Panc1 (cell line): ENCODE measurements at regions not wholly inside any gene's neighbourhood (a gene's known extent, or its start where the extent isn't known, plus 50 kb on each side); places are given as distances from the start of the nearest gene placed in this dataset.

ENCODE experiments used
- REST ChIP-seq, 2 experiments: IDR thresholded peaks; 2 replicates each; pipeline ENCODE4 v1.6.1; 2011 to 2012; ENCODE audit warnings: low read depth in 2 of 2, control low read depth in 1 of 2, low read length in 1 of 2, mild to moderate bottlenecking in 1 of 2, moderate library complexity in 1 of 2; ENCODE audit not compliant: insufficient read depth in 1 of 2
- SIN3A ChIP-seq: IDR thresholded peaks from 2 replicates; pipeline ENCODE4 v1.6.1; 2012; ENCODE audit warnings: low read depth, mild to moderate bottlenecking, low read length, moderate library complexity, borderline replicate concordance; ENCODE audit not compliant: insufficient read depth
- TF ChIP-seq, protein P1 (sequence below): fragments of 450-650 bp; IDR thresholded peaks from 2 replicates; pipeline ENCODE4 v1.5.1; 2017; ENCODE audit warnings: mild to moderate bottlenecking

DNA sequence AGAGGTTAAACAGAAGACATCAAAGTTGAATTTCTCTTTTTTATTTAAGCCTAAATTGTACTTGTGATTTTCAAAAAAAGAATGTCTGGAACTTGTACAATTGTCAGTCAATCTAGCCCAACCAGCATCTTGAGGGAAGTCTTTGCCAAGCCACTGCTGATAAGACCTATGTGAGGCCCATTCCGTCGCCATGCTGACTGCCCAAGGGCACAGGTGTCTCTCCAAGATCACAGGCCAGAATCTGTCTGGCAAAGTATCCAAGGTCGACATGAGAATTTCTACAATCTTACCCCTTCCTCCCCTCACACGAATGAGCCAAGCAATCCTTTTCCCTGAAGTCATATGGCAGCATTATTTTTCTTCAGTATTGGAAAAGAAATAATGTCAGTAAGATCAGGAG is 614.5 kb downstream of the CBLN4 start:
- TF ChIP-seq, protein P1, sequence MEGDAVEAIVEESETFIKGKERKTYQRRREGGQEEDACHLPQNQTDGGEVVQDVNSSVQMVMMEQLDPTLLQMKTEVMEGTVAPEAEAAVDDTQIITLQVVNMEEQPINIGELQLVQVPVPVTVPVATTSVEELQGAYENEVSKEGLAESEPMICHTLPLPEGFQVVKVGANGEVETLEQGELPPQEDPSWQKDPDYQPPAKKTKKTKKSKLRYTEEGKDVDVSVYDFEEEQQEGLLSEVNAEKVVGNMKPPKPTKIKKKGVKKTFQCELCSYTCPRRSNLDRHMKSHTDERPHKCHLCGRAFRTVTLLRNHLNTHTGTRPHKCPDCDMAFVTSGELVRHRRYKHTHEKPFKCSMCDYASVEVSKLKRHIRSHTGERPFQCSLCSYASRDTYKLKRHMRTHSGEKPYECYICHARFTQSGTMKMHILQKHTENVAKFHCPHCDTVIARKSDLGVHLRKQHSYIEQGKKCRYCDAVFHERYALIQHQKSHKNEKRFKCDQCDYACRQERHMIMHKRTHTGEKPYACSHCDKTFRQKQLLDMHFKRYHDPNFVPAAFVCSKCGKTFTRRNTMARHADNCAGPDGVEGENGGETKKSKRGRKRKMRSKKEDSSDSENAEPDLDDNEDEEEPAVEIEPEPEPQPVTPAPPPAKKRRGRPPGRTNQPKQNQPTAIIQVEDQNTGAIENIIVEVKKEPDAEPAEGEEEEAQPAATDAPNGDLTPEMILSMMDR, result no peak
- no peak for TF ChIP-seq SIN3A
- TF ChIP-seq REST (IDR thresholded peaks at IDR 0.05; ENCODE audit: insufficient read depth in 1 of 2, low read depth in 2 of 2, low read length in 1 of 2), result no peak
